ENCODE measurements at regions not wholly inside any gene's neighbourhood (a gene's known extent, or its start where the extent isn't known, plus 50 kb on each side); places are given as distances from the start of the nearest gene placed in this dataset.

DNA sequence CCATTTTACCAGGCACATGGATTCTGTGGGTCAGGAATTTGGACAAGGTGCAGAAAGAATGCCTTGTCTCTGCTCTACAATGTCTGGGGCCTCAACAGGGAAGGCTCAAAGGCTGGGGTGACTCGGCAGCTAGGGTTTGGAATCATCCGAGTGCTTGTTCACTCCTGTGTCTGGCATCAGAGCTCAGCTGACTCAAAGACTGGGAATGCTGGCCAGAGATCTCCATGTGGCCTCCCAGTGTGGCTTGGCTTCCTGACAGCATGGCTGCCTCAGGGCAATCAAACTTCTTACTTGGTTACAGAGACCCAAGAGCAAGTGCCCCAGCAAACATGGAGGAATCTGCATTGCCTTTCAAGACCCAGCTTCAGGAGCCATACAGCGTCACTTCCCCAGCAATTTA, 110.5 kb downstream of the TOMM20 start:
- no peak for DNase-seq
- H3K4me3 ChIP-seq (ENCODE audit: control extremely low read depth in 1 of 5, extremely low read depth in 1 of 5, insufficient read depth in 1 of 5, low read depth in 2 of 5, low read length in 4 of 5): no peak overlapping the region
- H3K9me3 ChIP-seq (ENCODE audit: control extremely low read depth in 1 of 3, control insufficient read depth in 2 of 3, insufficient read depth in 1 of 3, low read length in 2 of 3): peaks cover 0 to 5% (median 0%) of the 10 kb centered on the region in 3 donors
- Mint-ChIP-seq H3K9me3 (ENCODE audit: insufficient read depth) (no peaks in the 10 kb centered on the region), H3K4me1 (peaks cover 55% of the 10 kb centered on the region), H3K27me3 (no peaks in the 10 kb centered on the region), H3K27ac (no peak overlapping the region), H3K4me3 (no peak overlapping the region)
- peaks cover 13 to 21% of the 10 kb centered on the region in 2 donors for H3K4me1 ChIP-seq (ENCODE audit: control insufficient read depth in 2 of 2, insufficient read depth in 2 of 2, low read length in 2 of 2)
- H3K27ac ChIP-seq (ENCODE audit: low read length in 2 of 2): no peak overlapping the region
- intact Hi-C loops (cut with micrococcal nuclease): no loop called here
- H3K36me3 ChIP-seq (replicated peaks in 1 of 2; ENCODE audit: control extremely low read depth in 1 of 2, control insufficient read depth in 1 of 2, extremely low read depth in 1 of 2, insufficient read depth in 2 of 2, low read length in 1 of 2): no peaks in the 10 kb centered on the region
- no peak overlapping the region for H3K4me2 ChIP-seq (replicated peaks; ENCODE audit: low read depth, low read length, poor library complexity, severe bottlenecking)
- H3K79me2 ChIP-seq (ENCODE audit: control insufficient read depth, insufficient read depth, low read length): no peaks in the 10 kb centered on the region
- H4K20me1 ChIP-seq (ENCODE audit: control insufficient read depth, insufficient read depth, low read length, poor library complexity, severe bottlenecking): no peaks in the 10 kb centered on the region
- H3K27me3 ChIP-seq (replicated peaks in 1 of 4; ENCODE audit: control extremely low read depth in 1 of 4, control insufficient read depth in 3 of 4, insufficient read depth in 4 of 4, low read length in 3 of 4): no peaks in the 10 kb centered on the region
- H2AFZ ChIP-seq (ENCODE audit: insufficient read depth, low read depth, low read length, poor library complexity, severe bottlenecking): no peak overlapping the region
- CTCF ChIA-PET: interaction anchor here (0.9 to 1.8 kb wide), 4 partner anchors 11 to 519 kb away, joined by 3 to 7 read pairs (median 4); no protein-coding TSS in a partner anchor
- no peak overlapping the region for H3K9ac ChIP-seq (ENCODE audit: low read length)
- WGBS (ENCODE audit: insufficient coverage): 98% methylated on average over 3 of the region's 3 CpGs
- no peak for TF ChIP-seq EZH2 (IDR thresholded peaks at IDR 0.05; ENCODE audit: borderline replicate concordance, insufficient read depth, low read depth, low read length, poor library complexity, severe bottlenecking)
- TF ChIP-seq, protein P1, sequence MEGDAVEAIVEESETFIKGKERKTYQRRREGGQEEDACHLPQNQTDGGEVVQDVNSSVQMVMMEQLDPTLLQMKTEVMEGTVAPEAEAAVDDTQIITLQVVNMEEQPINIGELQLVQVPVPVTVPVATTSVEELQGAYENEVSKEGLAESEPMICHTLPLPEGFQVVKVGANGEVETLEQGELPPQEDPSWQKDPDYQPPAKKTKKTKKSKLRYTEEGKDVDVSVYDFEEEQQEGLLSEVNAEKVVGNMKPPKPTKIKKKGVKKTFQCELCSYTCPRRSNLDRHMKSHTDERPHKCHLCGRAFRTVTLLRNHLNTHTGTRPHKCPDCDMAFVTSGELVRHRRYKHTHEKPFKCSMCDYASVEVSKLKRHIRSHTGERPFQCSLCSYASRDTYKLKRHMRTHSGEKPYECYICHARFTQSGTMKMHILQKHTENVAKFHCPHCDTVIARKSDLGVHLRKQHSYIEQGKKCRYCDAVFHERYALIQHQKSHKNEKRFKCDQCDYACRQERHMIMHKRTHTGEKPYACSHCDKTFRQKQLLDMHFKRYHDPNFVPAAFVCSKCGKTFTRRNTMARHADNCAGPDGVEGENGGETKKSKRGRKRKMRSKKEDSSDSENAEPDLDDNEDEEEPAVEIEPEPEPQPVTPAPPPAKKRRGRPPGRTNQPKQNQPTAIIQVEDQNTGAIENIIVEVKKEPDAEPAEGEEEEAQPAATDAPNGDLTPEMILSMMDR (IDR thresholded peaks at IDR 0.05): no peak
- ATAC-seq (ENCODE audit: low read depth): no peak
- POLR2A ChIA-PET: no interaction called here

GRCh38 chr1:235017719-235018118, 110.9 kb downstream of the TOMM20 start:
- no peaks in the 10 kb centered on the region for H3K27me3 Mint-ChIP-seq
- intact Hi-C loops (cut with micrococcal nuclease): no loop called here
- ATAC-seq (ENCODE audit: low read depth) (no peak), DNase-seq (no peak)
- 69% methylated on average over 2 of the region's 2 CpGs for WGBS (ENCODE audit: insufficient coverage)
- ChIA-PET POLR2A (interaction anchor here (0.7 kb wide), 1 partner anchor 528 kb away, joined by 3 read pairs; no protein-coding TSS in a partner anchor), CTCF (interaction anchor here (1.2 to 1.8 kb wide), 2 partner anchors 66 to 420 kb away, joined by 3 to 7 read pairs; no protein-coding TSS in a partner anchor)
- peaks cover 13 to 22% of the 10 kb centered on the region in 2 donors for H3K4me1 ChIP-seq (ENCODE audit: control insufficient read depth in 2 of 2, insufficient read depth in 2 of 2, low read length in 2 of 2)
- no peaks in the 10 kb centered on the region for H3K36me3 ChIP-seq (replicated peaks in 1 of 2; ENCODE audit: control extremely low read depth in 1 of 2, control insufficient read depth in 1 of 2, extremely low read depth in 1 of 2, insufficient read depth in 2 of 2, low read length in 1 of 2)
- H3K9ac ChIP-seq (ENCODE audit: low read length): no peak overlapping the region
- no peak overlapping the region for H3K27ac ChIP-seq (ENCODE audit: low read length in 2 of 2)
- H4K20me1 ChIP-seq (ENCODE audit: control insufficient read depth, insufficient read depth, low read length, poor library complexity, severe bottlenecking): no peaks in the 10 kb centered on the region
- no peaks in the 10 kb centered on the region for H3K79me2 ChIP-seq (ENCODE audit: control insufficient read depth, insufficient read depth, low read length)
- no peak overlapping the region for H3K4me2 ChIP-seq (replicated peaks; ENCODE audit: low read depth, low read length, poor library complexity, severe bottlenecking)
- peaks cover 0 to 5% (median 0%) of the 10 kb centered on the region in 3 donors for H3K9me3 ChIP-seq (ENCODE audit: control extremely low read depth in 1 of 3, control insufficient read depth in 2 of 3, insufficient read depth in 1 of 3, low read length in 2 of 3)
- H3K4me3 ChIP-seq (ENCODE audit: control extremely low read depth in 1 of 5, extremely low read depth in 1 of 5, insufficient read depth in 1 of 5, low read depth in 2 of 5, low read length in 4 of 5): no peak overlapping the region
- no peak overlapping the region for H3K27ac Mint-ChIP-seq
- H3K4me1 Mint-ChIP-seq: peaks cover 57% of the 10 kb centered on the region
- H2AFZ ChIP-seq (ENCODE audit: insufficient read depth, low read depth, low read length, poor library complexity, severe bottlenecking): no peak overlapping the region
- no peak overlapping the region for H3K4me3 Mint-ChIP-seq
- H3K9me3 Mint-ChIP-seq (ENCODE audit: insufficient read depth): no peaks in the 10 kb centered on the region
- no peaks in the 10 kb centered on the region for H3K27me3 ChIP-seq (replicated peaks in 1 of 4; ENCODE audit: control extremely low read depth in 1 of 4, control insufficient read depth in 3 of 4, insufficient read depth in 4 of 4, low read length in 3 of 4)
- no peak for TF ChIP-seq EZH2 (IDR thresholded peaks at IDR 0.05; ENCODE audit: borderline replicate concordance, insufficient read depth, low read depth, low read length, poor library complexity, severe bottlenecking)
- TF ChIP-seq, protein P1 (IDR thresholded peaks at IDR 0.05): no peak
